ENCODE measurements at regions not wholly inside any gene's neighbourhood (a gene's known extent, or its start where the extent isn't known, plus 50 kb on each side); places are given as distances from the start of the nearest gene placed in this dataset.
"Not testable (repeated sequence)": the region's sequence is repeated elsewhere in the genome, so short reads cannot be mapped to it uniquely, and the experiment has no call there.

DNA sequence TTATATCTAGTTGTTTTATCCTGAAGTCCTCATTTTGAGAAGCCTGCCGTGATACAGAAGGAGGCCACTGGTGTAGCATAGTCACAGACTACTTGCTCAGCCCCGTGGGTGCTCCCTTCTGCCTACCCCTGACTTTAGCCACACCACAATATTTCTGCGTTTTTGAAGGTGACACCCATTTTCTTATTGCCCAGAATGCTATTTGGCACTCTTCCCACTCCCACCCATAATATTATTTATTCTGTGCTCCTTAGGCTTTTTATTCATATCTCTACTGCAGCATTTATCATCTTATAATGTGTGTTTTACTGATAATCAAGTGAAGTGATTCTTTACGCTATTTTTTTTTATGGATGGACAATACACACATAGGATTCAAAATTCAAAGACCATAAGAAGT is 107.3 kb downstream of the OR2B2 start:
- DNase-seq: no peak

DNA sequence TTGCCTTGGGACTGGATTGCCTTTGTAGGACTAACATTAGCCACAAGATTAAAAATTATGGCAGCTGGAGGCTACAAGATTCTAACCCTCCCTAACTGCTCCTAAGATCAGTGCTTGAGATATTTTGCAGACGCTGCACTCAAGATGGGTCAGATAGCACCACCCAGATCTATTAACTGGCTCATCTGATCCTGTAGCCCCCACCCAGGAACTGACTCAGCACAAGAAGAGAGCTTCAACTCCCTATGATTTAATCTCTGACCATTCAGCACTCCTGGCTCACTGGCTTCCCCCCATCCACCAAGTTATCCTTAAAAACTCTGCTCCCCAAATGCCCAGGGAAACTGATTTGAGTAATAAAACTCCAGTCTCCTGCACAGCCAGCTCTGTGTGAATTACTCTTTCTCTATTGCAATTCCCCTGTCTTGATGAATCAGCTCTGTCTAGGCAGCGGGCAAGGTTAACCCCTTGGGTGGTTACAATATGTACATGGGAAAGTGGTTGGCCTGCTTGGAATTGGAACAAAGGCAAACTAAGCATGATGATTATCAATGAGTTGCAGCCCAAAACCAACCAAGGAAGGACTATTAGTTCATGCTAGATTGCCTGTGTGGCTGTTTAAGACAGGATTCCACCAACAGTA is 111.3 kb downstream of the OR2B2 start:
- DNase-seq: no peak

DNA sequence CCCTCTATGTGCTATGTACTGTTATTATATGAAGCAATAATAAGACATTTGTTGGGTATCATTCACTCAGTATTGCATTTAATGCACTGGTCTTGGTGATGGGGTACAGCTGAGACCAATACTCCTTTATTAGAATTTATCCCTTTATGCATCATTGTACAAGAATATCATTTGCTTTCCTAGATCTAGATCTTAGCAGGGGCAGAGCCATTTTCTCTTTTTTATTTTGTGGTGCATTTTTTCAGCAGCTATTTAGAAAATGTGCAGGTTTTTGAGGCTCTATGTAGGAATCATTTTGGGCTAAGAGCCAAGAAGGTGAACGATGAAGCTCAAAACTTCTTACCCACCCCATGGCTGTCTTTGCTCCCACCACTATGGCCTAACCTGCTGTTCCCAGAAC is 114.2 kb downstream of the OR2B2 start:
- DNase-seq: no peak

DNA sequence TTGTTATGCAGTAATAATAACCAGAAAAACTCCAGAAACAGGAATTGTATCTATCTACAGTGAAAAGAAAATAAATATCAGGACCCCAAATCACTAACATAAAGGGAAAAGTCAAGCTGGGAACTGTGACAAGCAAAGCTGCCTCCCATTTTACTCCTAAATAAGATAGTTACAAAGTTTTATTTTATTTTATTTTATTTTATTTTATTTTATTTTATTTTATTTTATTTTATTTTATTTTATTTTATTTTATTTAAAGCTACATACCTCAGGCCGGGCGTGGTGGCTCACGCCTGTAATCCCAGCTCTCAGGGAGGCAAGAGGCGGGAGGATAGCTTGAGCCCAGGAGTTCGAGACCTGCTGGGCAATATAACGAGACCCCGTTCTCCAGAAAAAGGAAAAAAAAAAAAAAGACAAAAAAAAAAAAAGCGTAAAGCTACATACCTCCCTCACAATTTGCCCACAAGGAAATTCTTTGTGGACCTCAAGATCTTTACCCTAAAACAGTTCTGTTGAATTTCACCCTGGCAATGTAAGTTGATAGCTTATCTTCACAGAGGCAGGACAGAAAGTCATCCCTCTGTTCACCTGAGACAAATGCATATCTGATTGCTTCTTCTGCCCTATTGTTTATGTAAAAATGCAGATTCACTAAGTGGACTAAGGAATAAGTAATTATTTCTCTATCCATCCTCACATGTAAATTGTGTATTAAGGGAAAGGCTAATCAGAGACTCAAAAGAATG is 115.3 kb downstream of the OR2B2 start:
- not testable (repeated sequence) for DNase-seq

DNA sequence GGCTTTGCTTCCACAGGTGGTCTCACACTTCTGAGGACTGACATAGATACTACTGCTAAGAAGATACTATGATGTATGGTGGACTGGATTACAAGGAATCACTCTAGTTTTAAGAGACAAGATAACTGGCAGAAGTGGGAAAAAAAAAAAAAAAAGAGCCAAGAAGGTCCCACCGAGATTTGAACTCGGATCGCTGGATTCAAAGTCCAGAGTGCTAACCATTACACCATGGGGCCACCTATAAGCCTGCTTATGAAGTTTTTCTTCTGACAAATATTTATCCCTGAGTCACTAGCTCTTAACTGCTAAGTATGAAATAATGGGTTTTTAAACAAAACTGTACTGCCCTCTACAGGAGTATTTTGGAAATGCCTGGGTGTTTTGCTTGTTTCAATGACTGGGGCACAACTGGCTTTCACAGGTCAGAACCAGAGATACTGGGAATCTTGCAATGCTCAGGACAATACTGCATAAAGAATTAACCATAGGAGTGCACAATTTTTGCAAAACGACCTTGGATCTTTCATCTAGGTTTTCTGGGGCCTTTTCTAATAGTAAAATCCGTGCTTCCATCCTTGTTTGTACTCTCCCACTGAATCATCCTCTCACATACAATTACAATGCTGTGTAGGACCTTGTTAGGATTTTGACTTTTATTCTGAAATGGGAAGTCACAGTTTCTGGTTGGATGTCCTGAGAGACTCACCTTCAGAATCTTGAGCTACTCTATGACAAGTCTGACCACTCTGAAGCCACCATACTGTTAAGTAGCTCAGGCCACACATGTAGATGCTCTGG is 116.3 kb downstream of the OR2B2 start:
- DNase-seq: no peak

DNA sequence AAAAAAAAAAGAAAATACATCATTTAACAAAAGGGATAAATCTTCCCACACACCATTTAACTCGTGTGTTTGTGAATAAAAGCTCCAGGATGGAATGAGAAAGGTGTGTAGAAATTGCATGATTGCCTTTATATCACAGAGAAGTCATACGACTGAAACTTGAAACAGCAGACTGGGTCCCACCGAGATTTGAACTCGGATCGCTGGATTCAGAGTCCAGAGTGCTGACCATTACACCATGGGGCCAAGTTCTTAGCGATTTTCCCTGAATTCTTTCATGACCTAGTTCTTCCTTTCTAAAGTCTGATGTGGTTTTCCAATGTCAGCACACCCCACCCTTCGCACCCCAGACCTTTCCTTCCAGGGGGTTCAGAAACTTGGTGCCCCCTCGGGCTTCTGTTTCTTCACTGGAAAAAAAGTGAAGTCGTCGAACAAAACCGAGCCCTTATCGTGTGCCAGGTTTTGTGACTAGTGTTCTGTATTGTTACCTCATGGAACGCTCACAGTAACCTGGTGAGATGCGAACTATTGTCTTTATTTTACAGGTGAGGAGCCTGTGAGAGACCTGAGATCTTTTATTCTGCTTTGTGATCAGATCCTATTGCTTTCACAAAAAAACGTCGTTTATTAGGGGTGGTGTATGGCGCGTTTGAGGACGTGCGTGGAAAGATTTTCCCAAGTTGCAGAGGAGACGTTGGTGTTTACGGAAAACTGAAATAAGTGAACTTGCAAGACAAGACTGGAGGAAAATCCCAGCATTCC is 120.8 kb downstream of the OR2B2 start:
- DNase-seq: peak; percentile 21

DNA sequence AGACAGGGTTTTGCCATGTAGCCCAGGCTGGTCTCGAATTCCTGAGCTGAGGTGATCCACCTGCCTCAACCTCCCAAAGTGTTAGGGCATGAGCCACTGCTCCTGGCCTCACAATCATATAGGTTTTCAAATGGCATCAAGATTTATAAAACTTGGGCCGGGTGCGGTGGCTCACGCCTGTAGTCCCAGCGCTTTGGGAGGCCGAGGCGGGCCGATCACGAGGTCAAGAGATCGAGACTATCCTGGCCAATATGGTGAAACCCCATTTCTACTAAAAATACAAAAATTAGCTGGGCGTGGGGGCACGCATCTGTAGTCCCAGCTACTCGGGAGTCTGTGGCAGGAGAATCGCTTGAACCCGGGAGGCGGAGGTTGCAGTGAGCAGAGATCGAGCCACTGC is 123.8 kb downstream of the OR2B2 start:
- DNase-seq: not testable (repeated sequence)

DNA sequence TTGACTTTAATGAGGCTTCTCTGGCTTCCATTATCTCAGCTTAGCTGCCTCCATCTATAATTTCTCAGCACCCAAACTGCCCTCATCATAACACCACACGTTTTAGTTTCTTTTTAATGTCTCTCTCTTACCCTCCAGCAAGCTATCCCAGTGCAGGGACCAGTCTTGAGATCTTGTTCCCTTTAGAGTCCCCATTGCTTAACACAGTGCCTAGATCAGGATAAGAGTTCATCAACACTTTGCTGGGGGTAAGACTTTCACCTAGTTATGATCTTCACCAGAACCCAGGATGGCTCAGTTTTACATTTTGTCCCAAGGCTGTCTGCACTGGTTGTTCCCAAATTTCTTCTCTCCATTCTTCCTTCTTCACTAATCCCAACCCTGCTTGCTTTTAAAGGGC is 126.1 kb downstream of the OR2B2 start:
- DNase-seq: no peak

DNA sequence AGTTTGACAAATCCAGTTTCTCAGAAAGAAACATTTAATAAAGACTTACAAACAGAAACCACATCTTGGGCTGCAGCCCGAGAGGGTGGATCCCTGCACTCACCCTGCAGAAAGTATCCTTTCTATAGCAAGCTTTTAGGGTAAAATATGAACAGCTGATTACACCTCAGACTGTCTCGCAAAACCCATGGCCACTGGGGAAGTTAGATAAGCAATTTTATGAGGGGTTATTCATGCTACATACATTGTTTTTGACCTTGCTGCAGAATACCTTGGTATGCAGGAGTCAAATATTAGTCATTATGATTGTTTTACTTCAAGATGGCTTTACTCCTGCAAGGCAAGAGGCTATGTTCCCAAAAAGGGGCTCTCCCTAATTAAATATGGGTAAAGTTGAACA is 126.9 kb downstream of the OR2B2 start:
- no peak for DNase-seq

DNA sequence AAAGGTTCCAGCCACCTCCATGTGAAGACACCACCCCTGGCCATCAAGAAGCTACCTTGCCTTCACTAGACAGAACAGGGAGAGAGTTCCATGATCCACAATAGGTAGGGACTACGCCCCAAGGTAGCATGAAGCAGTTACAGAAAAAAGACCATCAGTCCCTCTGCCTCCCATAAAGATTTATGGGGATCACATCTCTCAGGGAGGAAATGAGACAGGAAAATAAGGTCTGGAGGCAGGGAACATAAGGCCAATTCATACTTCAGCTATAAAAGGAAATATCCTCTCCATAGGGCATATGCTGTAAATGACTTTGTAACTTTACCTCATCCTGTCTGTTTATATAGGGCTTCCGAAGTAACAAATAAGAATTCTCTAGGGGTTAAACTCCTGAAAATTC is 129.4 kb downstream of the OR2B2 start:
- DNase-seq: no peak

DNA sequence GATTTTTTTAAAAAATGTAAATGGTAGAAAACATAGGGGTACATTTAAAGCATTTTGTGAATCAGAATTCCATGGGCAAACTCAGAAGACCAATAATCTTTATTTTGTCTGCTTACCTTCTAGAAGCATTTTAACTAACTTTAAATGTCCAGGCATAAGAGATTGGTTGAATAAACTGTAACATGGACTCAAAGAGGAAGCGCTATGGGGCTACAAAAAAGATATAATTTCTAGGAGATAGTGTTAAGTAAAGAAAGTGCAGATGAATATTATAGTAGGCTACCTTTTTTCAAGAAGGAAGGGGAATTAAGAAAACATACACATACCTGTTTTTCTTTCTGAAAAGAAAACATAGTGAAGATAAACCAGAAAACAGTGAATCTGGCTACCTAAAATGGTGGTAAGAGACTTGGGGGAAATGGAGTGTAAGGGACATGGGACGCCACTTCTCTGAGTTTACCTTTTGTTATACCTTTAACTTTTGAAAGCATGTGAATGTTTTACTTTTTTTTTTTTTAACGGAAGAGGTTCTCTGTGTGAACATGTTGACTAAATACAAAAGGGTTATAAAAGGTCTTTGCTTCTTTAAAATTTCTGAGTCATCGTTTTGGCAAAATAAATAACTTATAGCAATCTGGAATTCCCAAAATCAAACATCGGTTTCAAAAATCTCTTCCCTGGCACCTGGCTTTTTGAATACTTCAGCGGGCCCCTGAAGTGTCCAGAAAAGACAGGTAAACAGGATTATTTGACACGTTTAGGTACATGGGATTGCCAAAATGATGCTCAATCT is 133.4 kb downstream of the OR2B2 start:
- DNase-seq: no peak

DNA sequence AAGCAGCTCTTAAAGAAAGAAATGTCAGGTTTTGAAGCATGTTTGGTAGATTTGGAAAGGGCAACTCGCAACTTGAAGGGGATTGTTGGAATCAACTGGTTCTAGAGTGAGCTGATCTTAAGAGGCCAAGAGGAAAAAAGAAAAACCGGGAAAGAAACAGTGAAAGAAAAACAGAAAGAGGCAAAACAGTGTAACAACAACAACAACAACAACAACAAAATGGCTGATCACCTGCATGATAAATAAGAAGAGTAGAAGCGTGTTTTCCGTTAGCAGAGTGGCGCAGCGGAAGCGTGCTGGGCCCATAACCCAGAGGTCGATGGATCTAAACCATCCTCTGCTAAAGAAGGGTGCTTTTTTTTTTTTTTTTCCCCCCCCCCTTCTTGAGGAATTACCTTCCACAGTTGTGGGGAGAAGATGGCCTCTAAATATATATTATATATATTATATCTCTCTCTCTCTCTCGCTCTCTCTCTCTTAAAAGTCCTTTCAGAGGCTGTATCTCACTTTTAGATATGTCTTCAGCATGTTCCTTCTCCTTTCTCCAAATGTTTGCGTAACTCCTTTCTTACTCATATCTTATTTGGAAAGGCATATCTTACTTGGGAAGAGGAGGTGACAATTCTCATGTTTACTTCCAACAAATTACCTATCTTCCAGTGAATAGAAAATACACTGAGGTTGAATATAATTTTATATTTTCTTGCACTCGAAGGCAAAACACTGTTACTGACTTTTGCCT is 134.4 kb downstream of the OR2B2 start:
- no peak for DNase-seq

DNA sequence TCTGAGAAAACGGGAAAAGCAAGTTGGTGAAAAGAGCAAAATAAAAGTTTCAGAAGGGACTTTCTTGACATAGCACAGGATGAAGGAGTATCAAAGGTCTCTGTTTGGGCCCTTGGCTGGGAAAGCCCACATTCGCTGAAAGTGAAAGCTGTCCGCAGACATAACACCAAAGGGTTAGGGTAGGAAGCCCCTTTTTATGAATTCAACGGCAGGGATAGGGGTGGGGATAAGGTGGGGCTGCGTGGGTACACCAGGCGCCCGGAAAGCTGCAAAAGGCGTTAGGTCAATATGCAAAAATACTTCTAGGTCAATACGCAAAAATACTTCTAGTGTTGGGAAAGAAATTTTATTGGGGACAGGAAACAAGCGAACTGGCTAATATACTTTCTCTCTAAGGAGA is 135.1 kb downstream of the OR2B2 start:
- DNase-seq: no peak

DNA sequence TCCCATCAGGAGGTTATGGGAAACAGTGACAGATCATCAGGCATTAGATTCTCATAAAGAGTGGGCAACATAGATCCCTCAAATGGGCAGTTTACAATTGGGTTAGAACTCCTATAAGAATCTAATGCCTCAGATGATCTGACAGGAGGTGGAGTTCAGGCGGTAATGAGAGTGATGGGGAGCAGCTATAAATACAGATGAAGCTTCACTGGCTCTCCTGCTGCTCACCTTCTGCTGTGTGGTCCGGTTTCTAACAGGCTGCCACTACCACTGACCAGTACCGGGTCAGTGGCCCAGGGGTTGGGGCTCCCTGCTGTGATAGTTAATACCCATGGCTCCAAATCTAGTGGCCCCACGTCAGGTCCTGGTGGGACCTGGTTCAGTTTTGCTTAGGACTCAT is 135.7 kb downstream of the OR2B2 start:
- no peak for DNase-seq

DNA sequence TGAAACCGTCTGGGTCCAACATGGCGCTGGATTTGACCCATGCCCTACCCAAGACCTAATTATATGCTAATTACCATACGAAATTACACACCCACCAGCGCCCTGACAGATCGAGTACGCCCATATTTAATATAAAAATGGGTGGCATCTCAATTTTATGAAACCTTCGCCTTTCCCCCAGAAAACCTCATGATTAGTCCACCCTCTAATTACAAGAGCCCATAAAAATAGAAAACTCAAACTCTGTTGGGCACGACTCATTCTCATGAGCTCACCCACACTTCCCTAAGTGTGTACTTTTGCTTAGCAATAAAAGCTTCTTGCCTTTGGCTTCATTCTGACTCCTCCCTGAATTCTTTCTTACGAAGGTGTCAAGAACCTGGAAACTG is 136.4 kb downstream of the OR2B2 start:
- DNase-seq: no peak

DNA sequence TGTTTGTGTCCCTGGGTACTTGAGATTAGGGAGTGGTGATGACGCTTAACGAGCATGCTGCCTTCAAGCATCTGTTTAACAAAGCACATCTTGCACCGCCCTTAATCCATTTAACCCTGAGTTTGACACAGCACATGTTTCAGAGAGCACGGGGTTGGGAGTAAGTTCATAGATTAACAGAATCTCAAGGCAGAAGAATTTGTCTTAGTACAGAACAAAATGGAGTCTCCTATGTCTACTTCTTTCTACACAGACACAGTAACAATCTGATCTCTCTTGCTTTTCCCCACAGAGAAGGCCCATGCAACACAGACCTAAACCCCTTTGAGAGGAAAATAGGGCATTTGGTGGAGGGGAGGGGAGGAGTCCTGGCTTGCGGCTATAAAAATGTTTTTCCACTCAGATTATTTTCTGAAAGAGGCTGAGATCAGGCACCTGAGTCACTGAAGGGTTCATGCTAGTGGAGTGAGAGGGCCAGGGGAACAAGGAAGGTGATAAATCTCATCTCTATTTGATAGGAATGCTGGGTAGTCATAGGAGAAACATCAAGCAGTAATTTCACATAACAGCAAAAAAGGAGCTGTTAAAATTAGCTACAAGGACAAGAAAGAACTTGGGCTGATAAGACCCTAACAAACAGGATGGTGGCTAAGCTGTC is 136.9 kb downstream of the OR2B2 start:
- DNase-seq: not testable (repeated sequence)

DNA sequence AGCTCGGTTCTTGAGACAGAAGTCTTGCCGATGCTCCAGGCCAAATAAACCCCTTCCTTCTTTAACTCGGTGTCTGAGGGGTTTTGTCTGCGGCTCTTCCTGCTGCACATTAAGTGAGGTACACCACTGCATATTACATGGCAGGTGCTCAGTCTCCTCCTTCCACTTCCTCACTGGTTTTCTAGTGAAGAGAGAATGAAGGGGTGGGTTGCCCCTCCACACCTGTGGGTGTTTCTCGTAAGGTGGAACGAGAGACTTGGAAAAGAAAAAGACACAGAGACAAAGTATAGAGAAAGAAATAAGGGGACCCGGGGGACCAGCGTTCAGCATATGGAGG is 138.0 kb downstream of the OR2B2 start:
- DNase-seq: not testable (repeated sequence)

DNA sequence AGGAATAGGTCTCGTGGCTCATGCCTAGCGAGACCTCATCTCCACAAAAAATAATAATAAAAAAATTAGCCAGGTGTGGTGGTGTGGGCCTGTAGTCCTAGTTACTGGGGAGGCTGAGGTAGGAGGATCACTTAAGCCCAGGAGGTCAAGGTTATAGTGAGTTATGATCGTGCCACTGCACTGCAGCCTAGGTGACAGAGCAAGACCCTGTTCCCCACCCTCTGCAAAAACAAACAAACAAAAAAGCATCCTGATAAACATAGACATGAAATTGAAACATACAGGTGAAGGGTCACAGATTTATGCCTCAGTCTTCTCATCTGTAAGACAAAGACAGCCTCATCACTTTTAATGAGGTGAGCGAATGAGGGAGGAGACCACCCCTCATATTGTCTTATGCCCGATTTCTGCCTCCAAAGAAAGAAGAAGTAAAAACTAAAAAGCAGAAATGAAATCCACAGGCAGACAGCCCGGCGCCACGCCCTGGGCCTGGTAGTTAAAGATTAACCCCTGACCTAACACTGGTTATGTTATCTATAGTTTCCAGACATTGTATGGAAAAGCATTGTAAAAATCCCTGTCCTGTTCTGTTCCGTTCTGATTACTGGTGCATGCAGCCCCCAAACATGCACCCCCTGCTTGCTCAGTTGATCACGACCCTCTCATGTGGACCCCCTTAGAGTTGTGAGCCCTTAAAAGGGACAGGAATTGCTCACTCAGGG is 138.5 kb downstream of the OR2B2 start:
- DNase-seq: not testable (repeated sequence)

DNA sequence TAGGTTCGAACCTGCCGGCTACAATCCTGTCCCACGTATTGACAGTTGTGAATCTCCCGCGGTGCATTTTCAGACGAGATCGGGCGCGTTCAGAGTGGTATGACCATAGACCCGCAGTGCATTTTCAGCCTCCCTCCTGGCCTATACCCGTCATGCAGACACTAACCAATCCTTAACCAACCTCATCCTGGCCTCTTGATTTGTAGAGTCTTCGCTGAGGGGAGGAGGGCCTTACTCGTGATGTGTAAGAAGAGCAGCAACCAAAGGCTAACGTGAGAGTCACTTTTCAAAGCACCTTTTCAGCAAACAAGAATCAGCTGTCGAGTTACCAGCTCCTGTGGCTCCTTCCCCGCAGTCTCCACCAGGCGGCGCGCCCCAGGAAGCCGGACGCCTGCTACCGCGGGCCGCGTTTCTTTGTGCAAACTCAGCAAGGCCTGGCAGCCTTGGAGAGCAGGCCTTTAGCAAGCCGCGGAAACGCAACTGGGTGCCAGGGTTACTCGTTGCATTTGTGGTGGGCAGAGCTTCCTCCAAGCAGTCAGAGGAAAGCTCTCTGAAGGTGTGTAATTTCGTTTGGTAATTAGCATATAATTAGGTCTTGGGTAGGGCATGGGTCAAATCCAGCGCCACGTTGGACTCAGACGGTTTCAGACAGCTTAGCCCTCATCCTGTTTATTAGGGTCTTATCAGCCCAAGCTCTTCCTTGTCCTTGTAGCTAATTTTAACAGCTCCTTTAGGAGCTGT is 139.8 kb downstream of the OR2B2 start:
- DNase-seq: peak; percentile 39
